Suppressor macrophage (primary cell): ENCODE measurements at regions not wholly inside any gene's neighbourhood (a gene's known extent, or its start where the extent isn't known, plus 50 kb on each side); places are given as distances from the start of the nearest gene placed in this dataset.
"Not testable (repeated sequence)": the region's sequence is repeated elsewhere in the genome, so short reads cannot be mapped to it uniquely, and the experiment has no call there.

ENCODE experiments used
- DNase-seq, 4 experiments: peaks; one replicate each; pipeline ENCODE4 v3.0.0-alpha.2; 2020 to 2022

GRCh38 chr10:29714096-29714874 is 79.5 kb upstream of the SVIL start:
- DNase-seq, result no peak

GRCh38 chr10:29713450-29713849 is 78.7 kb upstream of the SVIL start:
- no peak for DNase-seq

GRCh38 chr10:29712108-29712507 is 77.3 kb upstream of the SVIL start:
- no peak for DNase-seq

- DNase-seq, result no peak
These were observed 75.4 kb upstream of the SVIL start for GRCh38 chr10:29710128-29710527.

- no peak for DNase-seq
These were observed 74.8 kb upstream of the SVIL start for GRCh38 chr10:29709484-29710002.

GRCh38 chr10:29703271-29703670 is 68.5 kb upstream of the SVIL start:
- DNase-seq, result no peak

- DNase-seq, result peak in 3 of 4 experiments; percentile 43 to 53 (median 48)
These were observed 67.7 kb upstream of the SVIL start for GRCh38 chr10:29702273-29703164.

GRCh38 chr10:29701306-29701705 is 66.5 kb upstream of the SVIL start:
- DNase-seq, result peak in 3 of 4 experiments; percentile 13 to 69 (median 65)

- DNase-seq, result no peak
These were observed 64.8 kb upstream of the SVIL start for GRCh38 chr10:29699621-29700020.

GRCh38 chr10:29698773-29699490 is 64.2 kb upstream of the SVIL start:
- no peak for DNase-seq

- DNase-seq, result not testable (repeated sequence)
These were observed 61.8 kb upstream of the SVIL start for GRCh38 chr10:29696581-29696980.

- no peak for DNase-seq
These were observed 59.4 kb upstream of the SVIL start for GRCh38 chr10:29694121-29694520.

- DNase-seq, result no peak
These were observed 57.4 kb upstream of the SVIL start for GRCh38 chr10:29692121-29692539.

GRCh38 chr10:29691564-29692072 is 56.8 kb upstream of the SVIL start:
- DNase-seq, result no peak

- DNase-seq, result peak; percentile 31 to 80 (median 66)
These were observed 54.2 kb upstream of the SVIL start for GRCh38 chr10:29689001-29689400.

GRCh38 chr10:29688230-29688661 is 53.5 kb upstream of the SVIL start:
- DNase-seq, result peak; percentile 30 to 69 (median 54)

- peak; percentile 75 to 90 (median 84) for DNase-seq
These were observed 52.8 kb upstream of the SVIL start for GRCh38 chr10:29687421-29688164.

- DNase-seq, result no peak
These were observed 50.7 kb upstream of the SVIL start for GRCh38 chr10:29685506-29685905.
